SU-DHL-6 (cell line): ENCODE measurements at regions not wholly inside any gene's neighbourhood (a gene's known extent, or its start where the extent isn't known, plus 50 kb on each side); places are given as distances from the start of the nearest gene placed in this dataset.

Source experiments
- EZH2phosphoT487 ChIP-seq: fragments of 200-600 bp; sonication (generic), shearing (Covaris generic); conservative IDR thresholded peaks from 2 replicates; pipeline ENCODE4 v1.6.1; 2018; ENCODE audit warnings: mild to moderate bottlenecking, antibody characterized with exemption, low read length, moderate library complexity, mixed read lengths
- TF ChIP-seq, protein P1 (sequence below): fragments of 200-600 bp; sonication (generic); IDR thresholded peaks from one replicate; pipeline ENCODE4 v1.5.1; 2017; ENCODE audit warnings: antibody characterized with exemption, mild to moderate bottlenecking, low read length, moderate library complexity; ENCODE audit not compliant: insufficient read depth, poor library complexity, severe bottlenecking

DNA sequence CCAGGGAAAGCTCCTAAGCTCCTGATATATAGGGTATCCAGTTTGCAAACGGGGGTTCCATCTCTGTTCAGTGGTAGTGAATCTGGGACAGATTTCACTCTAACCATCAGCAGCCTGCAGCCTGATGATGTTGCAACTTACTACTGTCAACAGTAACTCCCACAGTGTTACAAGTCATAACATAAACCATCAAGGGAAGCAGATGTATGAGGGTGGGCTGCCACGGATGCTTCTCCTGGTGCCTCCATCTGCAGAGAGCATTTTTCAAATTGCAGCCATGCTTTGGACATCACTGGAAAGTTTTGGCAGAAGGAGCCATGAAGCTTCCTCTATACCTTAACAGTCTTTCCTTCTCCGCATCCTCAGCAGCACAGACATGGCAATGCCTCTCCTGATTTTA lies 234.5 kb downstream of the ANKRD36B start:
- TF ChIP-seq, protein P1, sequence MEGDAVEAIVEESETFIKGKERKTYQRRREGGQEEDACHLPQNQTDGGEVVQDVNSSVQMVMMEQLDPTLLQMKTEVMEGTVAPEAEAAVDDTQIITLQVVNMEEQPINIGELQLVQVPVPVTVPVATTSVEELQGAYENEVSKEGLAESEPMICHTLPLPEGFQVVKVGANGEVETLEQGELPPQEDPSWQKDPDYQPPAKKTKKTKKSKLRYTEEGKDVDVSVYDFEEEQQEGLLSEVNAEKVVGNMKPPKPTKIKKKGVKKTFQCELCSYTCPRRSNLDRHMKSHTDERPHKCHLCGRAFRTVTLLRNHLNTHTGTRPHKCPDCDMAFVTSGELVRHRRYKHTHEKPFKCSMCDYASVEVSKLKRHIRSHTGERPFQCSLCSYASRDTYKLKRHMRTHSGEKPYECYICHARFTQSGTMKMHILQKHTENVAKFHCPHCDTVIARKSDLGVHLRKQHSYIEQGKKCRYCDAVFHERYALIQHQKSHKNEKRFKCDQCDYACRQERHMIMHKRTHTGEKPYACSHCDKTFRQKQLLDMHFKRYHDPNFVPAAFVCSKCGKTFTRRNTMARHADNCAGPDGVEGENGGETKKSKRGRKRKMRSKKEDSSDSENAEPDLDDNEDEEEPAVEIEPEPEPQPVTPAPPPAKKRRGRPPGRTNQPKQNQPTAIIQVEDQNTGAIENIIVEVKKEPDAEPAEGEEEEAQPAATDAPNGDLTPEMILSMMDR: no peak
- TF ChIP-seq EZH2phosphoT487: no peak
